PC-9 (cell line): ENCODE measurements at regions not wholly inside any gene's neighbourhood (a gene's known extent, or its start where the extent isn't known, plus 50 kb on each side); places are given as distances from the start of the nearest gene placed in this dataset.

Experiments used
- EZH2 ChIP-seq: fragments of 200-600 bp; sonication (generic); IDR thresholded peaks from 2 replicates; pipeline ENCODE4 v1.8.0; 2017; ENCODE audit warnings: antibody characterized with exemption, low read depth
- TF ChIP-seq, protein P1 (sequence below): fragments of 200-600 bp; sonication (generic); conservative IDR thresholded peaks from 2 replicates; pipeline ENCODE4 v1.6.1; 2017; ENCODE audit warnings: mixed run types, antibody characterized with exemption, mild to moderate bottlenecking, moderate library complexity

DNA sequence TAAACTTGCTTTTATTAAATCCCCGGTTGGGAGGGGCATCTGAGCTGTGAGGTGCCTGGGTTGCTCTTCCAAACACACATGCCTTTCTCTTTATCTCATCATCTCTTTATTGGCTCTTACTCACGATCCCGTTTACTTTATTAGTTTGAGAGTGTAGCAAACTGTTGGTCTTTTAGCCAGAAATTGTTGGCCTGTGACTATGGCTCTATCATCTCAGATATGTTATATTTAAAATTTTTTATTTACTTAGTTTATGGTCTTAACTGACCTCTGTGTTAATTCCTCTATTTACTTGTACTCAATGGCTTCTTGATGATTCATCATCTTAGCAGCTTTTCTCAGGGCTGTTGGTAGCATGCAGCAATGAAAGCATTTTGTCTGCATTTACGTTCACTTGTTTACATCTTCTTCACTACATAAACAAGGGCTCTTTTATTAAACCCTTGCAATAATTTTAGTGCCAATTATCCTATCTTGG, 408.4 kb downstream of the HRH4 start:
- TF ChIP-seq, protein P1, sequence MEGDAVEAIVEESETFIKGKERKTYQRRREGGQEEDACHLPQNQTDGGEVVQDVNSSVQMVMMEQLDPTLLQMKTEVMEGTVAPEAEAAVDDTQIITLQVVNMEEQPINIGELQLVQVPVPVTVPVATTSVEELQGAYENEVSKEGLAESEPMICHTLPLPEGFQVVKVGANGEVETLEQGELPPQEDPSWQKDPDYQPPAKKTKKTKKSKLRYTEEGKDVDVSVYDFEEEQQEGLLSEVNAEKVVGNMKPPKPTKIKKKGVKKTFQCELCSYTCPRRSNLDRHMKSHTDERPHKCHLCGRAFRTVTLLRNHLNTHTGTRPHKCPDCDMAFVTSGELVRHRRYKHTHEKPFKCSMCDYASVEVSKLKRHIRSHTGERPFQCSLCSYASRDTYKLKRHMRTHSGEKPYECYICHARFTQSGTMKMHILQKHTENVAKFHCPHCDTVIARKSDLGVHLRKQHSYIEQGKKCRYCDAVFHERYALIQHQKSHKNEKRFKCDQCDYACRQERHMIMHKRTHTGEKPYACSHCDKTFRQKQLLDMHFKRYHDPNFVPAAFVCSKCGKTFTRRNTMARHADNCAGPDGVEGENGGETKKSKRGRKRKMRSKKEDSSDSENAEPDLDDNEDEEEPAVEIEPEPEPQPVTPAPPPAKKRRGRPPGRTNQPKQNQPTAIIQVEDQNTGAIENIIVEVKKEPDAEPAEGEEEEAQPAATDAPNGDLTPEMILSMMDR, result no peak
- TF ChIP-seq EZH2, result no peak
